ENCODE measurements at regions not wholly inside any gene's neighbourhood (a gene's known extent, or its start where the extent isn't known, plus 50 kb on each side); places are given as distances from the start of the nearest gene placed in this dataset.

- Histone ChIP-seq H3K9me2 (ENCODE audit: insufficient read depth) (no peaks in the 10 kb centered on the region), H3K27ac (no peak overlapping the region), H3K4me2 (no peak overlapping the region), H3K27me3 (ENCODE audit: insufficient read depth, low read depth) (no peaks in the 10 kb centered on the region), H3K4me1 (replicated peaks; ENCODE audit: insufficient read depth) (peaks cover under 1% of the 10 kb centered on the region; the same call in 1 of the 2 replicates), H3K79me2 (ENCODE audit: low read depth) (no peaks in the 10 kb centered on the region), H4K20me1 (ENCODE audit: insufficient read depth) (no peaks in the 10 kb centered on the region), H3K36me3 (ENCODE audit: low read depth) (no peaks in the 10 kb centered on the region), H3F3A (ENCODE audit: insufficient read depth, low read depth) (no peaks in the 10 kb centered on the region), H3K4me3 (no peak overlapping the region), H3K9me3 (ENCODE audit: insufficient read depth, low read depth) (no peaks in the 10 kb centered on the region), H2AFZ (0 out of 2 replicates have a peak overlapping the region, but pooled peaks have one; percentile 9)
- POLR2A ChIA-PET (ENCODE audit: unreplicated experiment): no interaction called here
- CTCF ChIA-PET: no interaction called here
- intact Hi-C loops (cut with micrococcal nuclease; ENCODE audit: unreplicated experiment): loop anchor here (10.0 kb wide), 1 partner anchor 1425 kb away; the partner anchor contains the start of gene ATF2
- TF ChIP-seq EZH2 (IDR thresholded peaks at IDR 0.05; ENCODE audit: low read depth) (no peak), CTCF (conservative IDR thresholded peaks at IDR 0.05) (no peak)
- no peak for DNase-seq
- no TSS peak for BruUV-seq (replicated peaks)
Measured at GRCh38 chr2:176589825-176590440, 320.7 kb downstream of the MTX2 start.

GRCh38 chr2:176592216-176592615, 323.0 kb downstream of the MTX2 start:
- no peak overlapping the region for H2AFZ ChIP-seq
- no peaks in the 10 kb centered on the region for H3K9me2 ChIP-seq (ENCODE audit: insufficient read depth)
- ChIA-PET POLR2A (ENCODE audit: unreplicated experiment) (no interaction called here), CTCF (no interaction called here)
- no peaks in the 10 kb centered on the region for H3K27me3 ChIP-seq (ENCODE audit: insufficient read depth, low read depth)
- no peak overlapping the region for H3K4me3 ChIP-seq
- H3K79me2 ChIP-seq (ENCODE audit: low read depth): no peaks in the 10 kb centered on the region
- no peak for DNase-seq
- no peaks in the 10 kb centered on the region for H3K4me1 ChIP-seq (replicated peaks; ENCODE audit: insufficient read depth)
- H3K9me3 ChIP-seq (ENCODE audit: insufficient read depth, low read depth): no peaks in the 10 kb centered on the region
- no peaks in the 10 kb centered on the region for H3K36me3 ChIP-seq (ENCODE audit: low read depth)
- no peak overlapping the region for H3K4me2 ChIP-seq
- intact Hi-C loops (cut with micrococcal nuclease; ENCODE audit: unreplicated experiment): no loop called here
- H3K27ac ChIP-seq: no peak overlapping the region
- TF ChIP-seq EZH2 (IDR thresholded peaks at IDR 0.05; ENCODE audit: low read depth): no peak
- TF ChIP-seq CTCF (conservative IDR thresholded peaks at IDR 0.05): no peak
- BruUV-seq (replicated peaks): no TSS peak
- no peaks in the 10 kb centered on the region for H4K20me1 ChIP-seq (ENCODE audit: insufficient read depth)
- H3F3A ChIP-seq (ENCODE audit: insufficient read depth, low read depth): no peaks in the 10 kb centered on the region

- TF ChIP-seq CTCF (conservative IDR thresholded peaks at IDR 0.05): no peak
- no peak for TF ChIP-seq EZH2 (IDR thresholded peaks at IDR 0.05; ENCODE audit: low read depth)
- H3K27ac ChIP-seq: no peak overlapping the region
- H4K20me1 ChIP-seq (ENCODE audit: insufficient read depth): no peaks in the 10 kb centered on the region
- no peaks in the 10 kb centered on the region for H3K79me2 ChIP-seq (ENCODE audit: low read depth)
- H3F3A ChIP-seq (ENCODE audit: insufficient read depth, low read depth): no peaks in the 10 kb centered on the region
- no peaks in the 10 kb centered on the region for H3K4me1 ChIP-seq (replicated peaks; ENCODE audit: insufficient read depth)
- POLR2A ChIA-PET (ENCODE audit: unreplicated experiment): no interaction called here
- no TSS peak for BruUV-seq (replicated peaks)
- intact Hi-C loops (cut with micrococcal nuclease; ENCODE audit: unreplicated experiment): no loop called here
- CTCF ChIA-PET: interaction anchor here (0.7 kb wide), 1 partner anchor 56 kb away, joined by 3 read pairs; no protein-coding TSS in a partner anchor
- no peak overlapping the region for H2AFZ ChIP-seq
- no peaks in the 10 kb centered on the region for H3K27me3 ChIP-seq (ENCODE audit: insufficient read depth, low read depth)
- H3K4me3 ChIP-seq: no peak overlapping the region
- no peaks in the 10 kb centered on the region for H3K36me3 ChIP-seq (ENCODE audit: low read depth)
- DNase-seq: no peak
- no peaks in the 10 kb centered on the region for H3K9me2 ChIP-seq (ENCODE audit: insufficient read depth)
- H3K9me3 ChIP-seq (ENCODE audit: insufficient read depth, low read depth): no peaks in the 10 kb centered on the region
- H3K4me2 ChIP-seq: no peak overlapping the region
Measured at GRCh38 chr2:176595986-176596385, 326.7 kb downstream of the MTX2 start.

Data from PC-9 (cell line).